ENCODE measurements at regions not wholly inside any gene's neighbourhood (a gene's known extent, or its start where the extent isn't known, plus 50 kb on each side); places are given as distances from the start of the nearest gene placed in this dataset.
"Not testable (repeated sequence)": the region's sequence is repeated elsewhere in the genome, so short reads cannot be mapped to it uniquely, and the experiment has no call there.

DNA sequence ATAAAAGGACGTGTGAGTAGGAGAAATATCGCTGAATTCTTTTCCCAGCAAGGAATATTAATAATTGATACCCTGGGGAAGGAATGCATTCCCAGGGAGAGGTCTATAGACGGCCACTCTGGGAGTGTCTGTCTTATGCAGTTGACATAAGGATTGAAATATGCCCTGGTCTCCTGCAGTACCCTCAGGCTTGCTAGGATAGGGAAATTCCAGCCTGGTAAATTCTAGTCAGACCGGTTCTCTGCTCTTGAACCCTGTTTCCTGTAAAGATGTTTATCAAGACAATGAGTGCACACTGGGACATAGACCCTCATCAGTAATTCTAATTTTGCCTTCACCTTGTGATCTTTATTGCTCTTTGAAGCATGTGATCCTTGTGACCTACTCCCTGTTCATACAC, 224.2 kb upstream of the ADGRL4 start:
- TF ChIP-seq ELF4 (CRISPR knock-in tag; IDR thresholded peaks at IDR 0.05; ENCODE audit: borderline replicate concordance); RFX5 (IDR thresholded peaks at IDR 0.05; ENCODE audit: low read depth, low read length); ZNF460 (CRISPR knock-in tag; IDR thresholded peaks at IDR 0.05; ENCODE audit: borderline replicate concordance); ZNF253 (CRISPR knock-in tag; IDR thresholded peaks at IDR 0.05; ENCODE audit: borderline replicate concordance); ZNF569 (CRISPR knock-in tag; IDR thresholded peaks at IDR 0.05; ENCODE audit: borderline replicate concordance); ZNF510 (CRISPR knock-in tag; IDR thresholded peaks at IDR 0.05; ENCODE audit: low read depth); THAP11 (CRISPR knock-in tag; IDR thresholded peaks at IDR 0.05); TBP (CRISPR knock-in tag; IDR thresholded peaks at IDR 0.05); ZNF24 (IDR thresholded peaks at IDR 0.05): not testable (repeated sequence)
- TF ChIP-seq, protein P1, sequence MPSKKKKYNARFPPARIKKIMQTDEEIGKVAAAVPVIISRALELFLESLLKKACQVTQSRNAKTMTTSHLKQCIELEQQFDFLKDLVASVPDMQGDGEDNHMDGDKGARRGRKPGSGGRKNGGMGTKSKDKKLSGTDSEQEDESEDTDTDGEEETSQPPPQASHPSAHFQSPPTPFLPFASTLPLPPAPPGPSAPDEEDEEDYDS (CRISPR knock-in tag; IDR thresholded peaks at IDR 0.05), result not testable (repeated sequence)
- TF ChIP-seq, protein P2, sequence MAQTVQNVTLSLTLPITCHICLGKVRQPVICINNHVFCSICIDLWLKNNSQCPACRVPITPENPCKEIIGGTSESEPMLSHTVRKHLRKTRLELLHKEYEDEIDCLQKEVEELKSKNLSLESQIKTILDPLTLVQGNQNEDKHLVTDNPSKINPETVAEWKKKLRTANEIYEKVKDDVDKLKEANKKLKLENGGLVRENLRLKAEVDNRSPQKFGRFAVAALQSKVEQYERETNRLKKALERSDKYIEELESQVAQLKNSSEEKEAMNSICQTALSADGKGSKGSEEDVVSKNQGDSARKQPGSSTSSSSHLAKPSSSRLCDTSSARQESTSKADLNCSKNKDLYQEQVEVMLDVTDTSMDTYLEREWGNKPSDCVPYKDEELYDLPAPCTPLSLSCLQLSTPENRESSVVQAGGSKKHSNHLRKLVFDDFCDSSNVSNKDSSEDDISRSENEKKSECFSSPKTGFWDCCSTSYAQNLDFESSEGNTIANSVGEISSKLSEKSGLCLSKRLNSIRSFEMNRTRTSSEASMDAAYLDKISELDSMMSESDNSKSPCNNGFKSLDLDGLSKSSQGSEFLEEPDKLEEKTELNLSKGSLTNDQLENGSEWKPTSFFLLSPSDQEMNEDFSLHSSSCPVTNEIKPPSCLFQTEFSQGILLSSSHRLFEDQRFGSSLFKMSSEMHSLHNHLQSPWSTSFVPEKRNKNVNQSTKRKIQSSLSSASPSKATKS (CRISPR knock-in tag; IDR thresholded peaks at IDR 0.05), result not testable (repeated sequence)
- TF ChIP-seq, protein P3, sequence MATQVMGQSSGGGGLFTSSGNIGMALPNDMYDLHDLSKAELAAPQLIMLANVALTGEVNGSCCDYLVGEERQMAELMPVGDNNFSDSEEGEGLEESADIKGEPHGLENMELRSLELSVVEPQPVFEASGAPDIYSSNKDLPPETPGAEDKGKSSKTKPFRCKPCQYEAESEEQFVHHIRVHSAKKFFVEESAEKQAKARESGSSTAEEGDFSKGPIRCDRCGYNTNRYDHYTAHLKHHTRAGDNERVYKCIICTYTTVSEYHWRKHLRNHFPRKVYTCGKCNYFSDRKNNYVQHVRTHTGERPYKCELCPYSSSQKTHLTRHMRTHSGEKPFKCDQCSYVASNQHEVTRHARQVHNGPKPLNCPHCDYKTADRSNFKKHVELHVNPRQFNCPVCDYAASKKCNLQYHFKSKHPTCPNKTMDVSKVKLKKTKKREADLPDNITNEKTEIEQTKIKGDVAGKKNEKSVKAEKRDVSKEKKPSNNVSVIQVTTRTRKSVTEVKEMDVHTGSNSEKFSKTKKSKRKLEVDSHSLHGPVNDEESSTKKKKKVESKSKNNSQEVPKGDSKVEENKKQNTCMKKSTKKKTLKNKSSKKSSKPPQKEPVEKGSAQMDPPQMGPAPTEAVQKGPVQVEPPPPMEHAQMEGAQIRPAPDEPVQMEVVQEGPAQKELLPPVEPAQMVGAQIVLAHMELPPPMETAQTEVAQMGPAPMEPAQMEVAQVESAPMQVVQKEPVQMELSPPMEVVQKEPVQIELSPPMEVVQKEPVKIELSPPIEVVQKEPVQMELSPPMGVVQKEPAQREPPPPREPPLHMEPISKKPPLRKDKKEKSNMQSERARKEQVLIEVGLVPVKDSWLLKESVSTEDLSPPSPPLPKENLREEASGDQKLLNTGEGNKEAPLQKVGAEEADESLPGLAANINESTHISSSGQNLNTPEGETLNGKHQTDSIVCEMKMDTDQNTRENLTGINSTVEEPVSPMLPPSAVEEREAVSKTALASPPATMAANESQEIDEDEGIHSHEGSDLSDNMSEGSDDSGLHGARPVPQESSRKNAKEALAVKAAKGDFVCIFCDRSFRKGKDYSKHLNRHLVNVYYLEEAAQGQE (IDR thresholded peaks at IDR 0.05; ENCODE audit: borderline replicate concordance in 1 of 2, low read depth in 1 of 2, low read length in 2 of 2), result not testable (repeated sequence)

Measured in HepG2 (cell line).